GM19397 (cell line): ENCODE measurements at regions not wholly inside any gene's neighbourhood (a gene's known extent, or its start where the extent isn't known, plus 50 kb on each side); places are given as distances from the start of the nearest gene placed in this dataset.
A peak's percentile ranks its signal among the peaks of the same experiment; 100 is the strongest.

ENCODE experiments used
- ATAC-seq: cut with Tn5 transposase; IDR thresholded peaks from one replicate; pipeline ENCODE4 v1.9.1; 2021; ENCODE audit warnings: mild to moderate bottlenecking, moderate library complexity; ENCODE audit not compliant: unreplicated experiment

DNA sequence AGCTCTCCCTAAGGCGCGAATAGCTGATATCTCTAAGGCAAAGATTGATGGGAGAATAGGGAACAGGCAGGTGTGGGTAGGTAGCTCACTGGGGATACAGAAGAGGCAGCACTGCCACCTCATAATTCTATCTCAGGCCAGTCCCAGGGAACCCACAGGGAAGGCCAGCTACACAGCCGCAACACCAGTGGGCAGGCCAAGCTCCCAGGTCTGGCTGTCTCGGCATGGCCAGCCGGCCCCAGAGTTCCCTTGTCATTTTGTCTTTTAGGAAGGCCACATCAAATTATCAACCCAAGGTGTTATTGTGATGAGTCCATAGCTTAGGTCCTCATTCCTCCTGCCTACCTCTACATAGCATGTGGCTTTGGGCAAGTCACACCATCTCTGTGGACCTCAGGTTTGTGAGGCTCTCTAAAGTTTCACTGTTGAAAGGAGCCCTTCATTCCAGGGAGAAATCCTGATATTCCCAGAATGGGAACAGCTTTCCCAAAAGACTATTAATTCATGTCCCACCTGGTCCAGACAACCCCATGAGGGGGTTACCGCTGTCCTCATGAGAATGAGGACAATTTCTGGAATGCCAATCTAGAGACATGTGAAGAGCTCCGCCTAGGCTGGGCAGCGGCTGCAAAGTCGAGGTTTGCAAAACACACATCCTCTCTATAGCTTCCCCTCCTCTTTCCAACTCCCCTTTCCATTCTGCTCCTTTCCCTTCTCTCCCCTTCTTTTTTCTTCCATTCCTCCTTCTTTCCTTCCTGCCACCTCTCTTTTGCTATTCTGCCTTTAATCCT, 287.1 kb upstream of the ID2 start:
- ATAC-seq: no peak

DNA sequence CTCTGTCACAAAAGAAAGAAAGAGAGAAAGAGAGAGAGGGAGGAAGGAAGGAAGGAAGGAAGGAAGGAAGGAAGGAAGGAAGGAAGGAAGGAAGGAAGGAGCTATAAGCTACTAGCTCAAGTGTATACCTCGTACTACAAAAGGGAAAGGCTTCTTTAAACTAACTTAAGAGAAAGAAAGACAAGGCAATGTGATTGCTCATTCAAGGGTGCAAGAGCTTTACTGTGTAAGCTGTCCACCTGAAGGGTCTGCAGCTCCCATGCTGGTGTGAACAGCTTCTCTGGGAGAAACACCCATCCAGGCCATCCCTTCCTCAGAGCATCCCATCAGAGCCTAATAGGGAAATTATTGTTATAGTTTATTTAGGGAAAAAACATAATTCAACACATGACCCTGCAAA, 286.1 kb upstream of the ID2 start:
- ATAC-seq: no peak

DNA sequence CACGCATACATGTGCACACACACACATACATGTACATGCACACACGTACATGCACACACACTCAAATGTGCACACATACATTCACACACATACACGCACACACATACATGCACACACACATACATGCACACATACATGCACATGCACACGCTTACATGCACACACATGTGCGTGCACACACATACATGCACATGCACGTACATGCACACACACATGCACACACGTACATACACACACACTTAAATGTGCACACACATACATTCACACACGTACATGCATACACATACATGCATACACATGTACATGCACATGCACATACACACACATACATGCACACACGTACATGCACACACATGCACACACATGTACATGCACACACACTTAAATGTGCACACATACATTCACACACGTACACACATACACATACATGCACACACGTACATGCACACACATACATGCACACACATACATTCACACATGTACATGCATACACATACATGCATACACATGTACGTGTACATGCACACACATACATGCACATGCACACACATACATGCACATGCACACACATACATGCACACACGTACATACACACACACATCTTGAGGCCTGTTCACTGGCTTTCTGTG, 283.7 kb upstream of the ID2 start:
- ATAC-seq: no peak

DNA sequence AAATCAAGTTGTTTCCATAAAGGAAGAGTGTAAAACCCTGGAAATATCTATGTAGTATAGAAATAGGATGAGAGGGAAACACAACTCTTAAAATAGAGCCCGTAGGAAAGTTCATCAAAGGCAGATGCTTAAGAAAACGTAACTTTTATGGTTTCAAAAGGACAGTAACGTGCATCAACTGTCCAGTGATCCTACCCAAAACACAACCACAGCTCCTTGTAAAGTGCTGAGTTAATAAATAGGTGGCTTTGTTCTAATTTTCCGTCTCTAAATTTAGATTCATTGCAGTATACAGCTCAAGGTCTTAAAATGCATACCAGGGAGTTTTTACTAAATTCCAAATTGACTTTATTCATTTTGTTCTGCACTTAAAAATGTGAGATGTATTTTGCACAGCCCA, 282.1 kb upstream of the ID2 start:
- ATAC-seq: no peak

DNA sequence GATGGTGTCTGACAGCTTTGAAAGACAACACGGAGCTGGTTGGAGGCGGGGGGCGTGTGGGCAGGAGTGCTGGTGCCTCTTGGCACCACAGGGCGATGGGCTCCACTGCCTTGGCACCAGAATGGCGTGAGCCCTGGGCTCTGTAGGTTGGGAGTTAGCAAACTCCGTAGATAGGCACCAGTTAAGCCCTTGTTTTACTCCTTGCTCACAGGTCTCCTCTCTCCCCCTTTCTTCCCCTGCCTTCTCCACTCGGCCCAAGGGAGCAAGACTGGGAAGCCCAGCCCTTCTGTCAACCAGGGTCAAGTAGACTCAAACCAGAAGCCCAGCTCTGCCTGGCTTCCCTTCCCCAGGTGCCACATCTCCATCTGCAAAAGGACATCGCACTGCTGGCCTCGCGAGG, 281.7 kb upstream of the ID2 start:
- ATAC-seq: no peak

DNA sequence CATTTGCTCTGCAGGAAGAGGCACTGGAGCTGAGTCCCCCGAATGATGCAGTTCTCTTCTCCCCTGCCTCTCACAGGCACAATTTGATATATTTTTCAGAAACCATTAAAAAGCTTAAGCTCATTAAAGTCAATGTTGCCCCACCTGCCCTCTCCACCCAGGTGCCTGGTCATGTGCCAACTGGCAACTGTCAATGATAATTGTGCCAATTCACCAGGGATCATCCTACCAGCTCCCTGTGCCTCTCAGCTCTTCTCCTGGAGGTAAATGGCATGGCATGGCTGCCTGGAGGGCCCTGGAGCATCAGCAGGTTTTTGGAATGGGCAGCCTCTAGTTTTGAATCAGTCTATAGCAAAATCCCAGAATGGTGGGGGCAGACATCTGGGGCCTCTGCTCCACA, 279.6 kb upstream of the ID2 start:
- no peak for ATAC-seq

DNA sequence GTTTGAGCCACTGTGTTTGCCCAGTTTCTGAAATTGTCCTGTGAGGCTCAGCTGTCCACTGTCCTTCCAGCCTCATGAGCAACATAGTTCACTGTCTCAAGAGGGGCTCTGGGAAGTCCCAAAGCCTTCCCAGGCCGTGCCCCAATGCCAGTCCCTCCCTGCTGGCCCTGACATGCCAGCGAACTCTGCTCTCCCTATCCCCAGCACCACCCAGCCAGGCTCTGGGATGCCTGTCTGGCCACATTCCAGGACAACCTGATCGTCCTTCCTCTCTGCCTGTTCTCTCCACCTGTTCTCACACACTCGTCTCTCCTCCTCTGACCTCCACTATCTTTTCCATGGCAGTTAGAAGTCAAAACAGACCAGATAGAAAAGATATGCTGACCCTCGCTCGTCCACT, 278.0 kb upstream of the ID2 start:
- no peak for ATAC-seq

DNA sequence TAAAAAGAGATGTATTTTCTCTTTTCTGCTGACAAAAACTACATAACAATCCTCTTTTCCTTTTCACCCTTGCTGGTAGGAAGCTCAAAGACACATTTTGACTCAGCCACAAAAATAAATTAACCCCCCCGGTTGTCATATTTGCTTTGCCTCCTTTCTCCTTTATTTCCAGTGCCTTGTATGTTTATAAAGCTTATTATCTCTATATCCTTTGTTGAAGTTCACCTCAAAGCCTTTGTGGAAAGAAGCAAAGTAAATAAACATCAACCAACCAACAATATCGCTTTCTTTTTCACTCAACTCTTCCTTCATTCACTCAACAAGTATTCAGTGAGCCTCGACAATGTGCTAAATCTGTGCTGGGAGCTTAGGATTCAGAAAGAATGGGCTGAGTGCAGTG, 276.5 kb upstream of the ID2 start:
- ATAC-seq: no peak

DNA sequence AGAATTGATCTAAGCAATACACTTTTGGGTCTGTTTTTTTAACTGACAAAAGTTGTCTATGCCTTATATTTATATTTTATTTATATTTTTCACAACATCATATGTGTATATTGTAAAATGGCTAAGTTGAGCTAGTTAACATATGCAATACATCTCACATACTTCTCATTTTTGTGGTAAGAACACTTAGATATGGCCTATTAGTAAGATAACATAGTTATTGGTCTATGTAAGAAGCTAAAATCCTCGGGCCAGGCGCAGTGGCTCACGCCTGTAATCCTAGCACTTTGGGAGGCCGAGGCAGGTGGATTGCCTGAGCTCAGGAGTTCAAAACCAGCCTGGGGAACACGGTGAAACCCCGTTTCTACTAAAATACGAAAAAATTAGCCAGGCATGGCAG, 275.6 kb upstream of the ID2 start:
- ATAC-seq: no peak

DNA sequence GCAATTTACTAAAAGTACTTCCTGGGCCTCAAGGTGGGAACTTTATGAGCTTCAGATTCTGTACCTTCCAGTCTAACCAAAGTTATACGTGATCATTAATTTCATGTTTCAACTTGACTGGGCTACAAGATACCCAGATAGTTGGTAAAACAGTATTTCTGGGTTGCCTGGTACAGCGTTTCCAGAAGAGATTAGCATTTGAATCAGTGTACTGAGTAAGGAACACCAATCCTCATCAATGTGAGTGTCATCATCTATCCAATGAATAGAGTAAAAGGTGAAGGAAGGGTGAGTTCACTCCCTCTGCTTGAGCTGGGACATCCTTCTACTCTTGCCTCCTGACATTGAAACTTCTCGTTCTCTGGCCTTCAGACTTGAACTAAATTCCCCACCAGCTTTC, 274.5 kb upstream of the ID2 start:
- ATAC-seq: no peak

DNA sequence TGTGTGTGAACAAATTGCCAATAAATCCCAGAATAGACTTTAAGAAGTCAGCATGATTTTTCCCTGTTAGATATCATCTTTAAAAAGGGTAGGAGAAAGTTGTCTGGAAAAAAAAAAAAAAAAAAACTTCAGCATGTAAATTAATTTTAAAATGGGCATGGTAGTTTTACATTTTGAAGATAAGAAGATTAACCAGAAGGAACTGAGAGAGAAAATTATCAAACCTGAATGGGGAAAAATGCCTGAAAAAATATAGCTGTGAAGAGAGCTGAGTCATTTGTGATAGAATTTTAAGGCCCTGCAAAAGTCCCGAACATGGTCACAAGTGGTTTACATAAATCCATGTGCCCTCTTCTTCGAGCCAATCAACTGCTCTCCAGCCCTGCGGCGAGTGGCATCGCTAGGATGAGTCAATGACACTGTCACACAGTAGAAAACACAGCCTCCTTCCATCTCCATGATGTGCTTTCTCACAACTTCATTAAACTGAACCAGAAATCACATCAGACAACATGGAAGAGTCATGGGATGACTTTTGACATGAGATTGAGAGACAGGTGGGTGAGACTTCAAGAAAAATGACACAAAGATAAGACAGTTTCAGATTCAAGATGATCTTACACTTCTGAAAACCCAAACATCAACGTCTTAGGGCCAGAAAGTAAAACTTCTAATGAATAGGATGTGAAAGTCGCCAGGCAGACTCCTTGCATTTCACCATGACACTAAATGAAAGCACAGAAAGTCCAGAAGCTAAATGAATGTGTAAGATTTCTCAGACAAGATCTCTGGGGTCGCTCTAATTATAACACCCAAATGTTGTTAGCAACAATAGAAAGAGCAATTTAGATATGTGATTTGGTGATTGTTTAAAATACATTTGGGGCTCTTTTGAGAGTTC, 273.0 kb upstream of the ID2 start:
- peak; percentile 84 for ATAC-seq

DNA sequence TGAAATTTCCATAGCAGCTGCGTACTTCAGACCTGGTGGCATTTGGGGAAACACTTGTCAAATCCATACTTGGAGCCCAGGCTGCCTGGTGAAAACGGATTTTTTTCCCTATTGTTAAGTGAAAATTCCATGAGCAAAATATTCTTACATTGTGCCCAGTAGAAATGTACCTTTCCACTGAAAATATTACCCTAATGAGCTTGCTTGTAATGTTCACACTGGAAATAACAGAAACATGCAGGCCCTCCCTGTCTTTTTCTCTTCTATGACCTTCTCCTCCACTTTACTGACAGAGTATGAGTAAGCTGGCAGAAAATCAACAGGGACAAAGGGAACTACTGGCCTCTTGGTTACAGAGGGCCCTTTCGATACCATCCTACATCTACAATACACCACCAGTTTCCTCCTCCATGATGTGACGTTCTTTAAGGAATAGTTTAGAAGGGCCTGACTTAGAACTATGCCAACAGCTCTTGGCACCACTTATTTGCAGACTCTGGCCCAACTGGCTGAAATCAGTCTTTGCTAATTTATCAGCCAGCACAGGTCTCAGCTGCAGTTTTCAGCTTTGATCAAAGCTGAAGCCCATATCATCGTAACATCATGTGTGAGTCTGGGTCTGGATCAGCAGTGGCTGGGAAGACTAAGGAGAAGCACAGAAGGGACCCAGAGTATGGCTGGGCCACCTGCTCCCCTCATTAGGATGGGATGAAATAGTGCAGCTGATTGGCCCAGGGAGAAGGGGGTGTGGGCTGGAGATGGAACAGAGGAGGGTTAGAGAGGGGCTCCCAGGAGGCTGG, 272.2 kb upstream of the ID2 start:
- no peak for ATAC-seq

DNA sequence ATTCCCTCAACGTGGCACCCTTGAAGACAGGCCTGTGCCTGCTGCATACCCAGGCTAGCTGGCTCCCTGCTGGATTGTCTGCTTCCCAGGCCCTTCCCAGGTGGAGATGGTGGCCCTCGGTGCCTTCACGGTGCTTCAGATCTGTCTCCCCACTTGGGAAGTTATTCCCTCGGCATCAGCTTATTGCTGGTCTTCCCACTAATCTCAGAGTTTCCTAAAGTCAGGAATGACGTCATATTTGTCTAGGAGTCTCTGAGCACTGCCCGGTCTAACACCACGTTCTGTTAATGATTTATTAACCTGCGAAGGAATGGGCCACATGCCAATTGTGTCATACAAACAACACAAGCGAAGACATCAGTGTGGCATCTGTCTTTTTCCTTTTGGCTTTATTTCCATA, 269.8 kb upstream of the ID2 start:
- no peak for ATAC-seq

DNA sequence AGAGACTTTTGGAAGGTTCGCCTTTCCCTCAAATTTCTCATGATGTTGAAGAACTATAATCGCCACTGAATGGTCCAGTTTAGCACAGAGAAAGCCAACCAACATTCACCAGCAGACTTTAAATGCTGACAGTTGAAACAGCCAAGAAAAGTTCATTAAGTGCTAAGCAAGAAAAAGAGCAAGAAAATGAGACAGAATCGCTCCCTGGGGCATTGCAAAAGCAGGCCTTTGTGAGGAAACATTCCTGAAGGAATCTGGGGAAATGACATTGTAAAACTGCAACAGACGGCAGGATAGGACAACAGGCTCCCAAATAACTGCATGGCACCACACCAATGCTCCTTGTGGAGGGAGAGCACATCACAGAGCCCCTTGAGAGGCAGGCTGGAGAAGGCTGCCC, 269.3 kb upstream of the ID2 start:
- no peak for ATAC-seq

DNA sequence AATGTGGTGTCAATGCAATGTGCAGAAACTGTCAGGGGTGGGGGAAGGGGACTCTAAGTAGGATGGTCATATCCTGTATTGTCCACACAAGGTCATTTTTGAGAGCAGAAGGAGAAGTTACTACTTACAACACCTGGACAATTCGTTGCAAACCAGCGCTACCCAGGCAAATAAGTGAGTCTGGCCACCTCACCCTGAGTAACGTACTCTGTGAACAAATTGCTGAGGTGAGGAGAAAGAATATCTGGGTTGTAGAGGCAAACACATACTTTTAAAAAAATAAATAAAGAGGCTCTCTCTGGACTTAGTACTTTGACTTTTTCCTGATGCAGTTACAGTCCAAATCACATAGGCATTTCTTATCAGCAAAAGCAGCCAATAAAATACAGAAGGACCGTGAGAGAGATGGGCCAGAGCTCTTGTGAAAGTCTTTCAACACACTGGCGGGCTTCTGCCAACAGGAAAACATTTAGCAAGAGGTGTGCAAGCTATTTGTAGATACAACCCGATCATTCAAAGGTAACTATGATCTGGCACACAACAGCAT, 268.2 kb upstream of the ID2 start:
- ATAC-seq: no peak

DNA sequence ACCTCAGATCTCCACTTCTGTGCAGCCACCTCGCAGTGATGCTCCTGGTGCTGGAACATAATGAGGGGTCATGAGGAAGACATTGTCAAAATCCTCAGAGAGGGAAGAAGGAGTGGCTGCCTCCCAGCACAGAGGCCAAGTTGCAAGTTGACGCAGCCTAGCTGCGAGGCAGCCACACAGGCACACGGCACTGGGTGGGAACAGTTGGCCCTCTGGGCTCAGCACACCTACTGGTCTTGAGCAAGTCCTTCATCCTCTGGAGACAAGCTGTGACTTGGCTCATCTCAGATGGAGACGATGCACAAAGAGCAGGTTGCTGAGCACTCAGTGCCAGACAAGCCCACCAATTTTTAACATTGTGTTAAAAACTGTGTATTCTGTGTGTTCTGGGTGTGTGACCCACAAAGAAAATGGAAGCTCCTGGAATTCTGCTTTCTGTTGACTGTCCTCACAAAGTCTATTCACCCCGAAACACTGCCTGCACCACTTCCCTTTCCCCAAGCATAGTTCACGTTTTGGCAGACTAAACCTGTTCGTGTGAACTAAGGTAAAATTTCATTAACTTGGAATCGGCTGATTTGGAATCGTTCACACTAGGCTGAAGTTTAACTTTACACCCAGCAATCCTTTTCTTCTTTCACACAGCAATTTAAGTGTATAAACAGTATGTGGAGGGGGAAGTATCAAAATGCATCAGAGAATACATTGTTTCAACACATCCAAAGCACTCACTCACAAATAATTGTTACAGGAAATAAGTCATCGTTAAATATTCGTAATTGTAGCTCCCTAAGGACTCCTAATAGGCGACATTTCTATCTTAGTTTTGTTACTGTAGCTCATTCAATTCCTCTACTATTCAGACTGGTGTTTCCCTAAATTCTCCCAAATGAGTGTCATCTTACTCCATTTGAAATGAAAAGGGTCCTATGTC, 266.6 kb upstream of the ID2 start:
- no peak for ATAC-seq

DNA sequence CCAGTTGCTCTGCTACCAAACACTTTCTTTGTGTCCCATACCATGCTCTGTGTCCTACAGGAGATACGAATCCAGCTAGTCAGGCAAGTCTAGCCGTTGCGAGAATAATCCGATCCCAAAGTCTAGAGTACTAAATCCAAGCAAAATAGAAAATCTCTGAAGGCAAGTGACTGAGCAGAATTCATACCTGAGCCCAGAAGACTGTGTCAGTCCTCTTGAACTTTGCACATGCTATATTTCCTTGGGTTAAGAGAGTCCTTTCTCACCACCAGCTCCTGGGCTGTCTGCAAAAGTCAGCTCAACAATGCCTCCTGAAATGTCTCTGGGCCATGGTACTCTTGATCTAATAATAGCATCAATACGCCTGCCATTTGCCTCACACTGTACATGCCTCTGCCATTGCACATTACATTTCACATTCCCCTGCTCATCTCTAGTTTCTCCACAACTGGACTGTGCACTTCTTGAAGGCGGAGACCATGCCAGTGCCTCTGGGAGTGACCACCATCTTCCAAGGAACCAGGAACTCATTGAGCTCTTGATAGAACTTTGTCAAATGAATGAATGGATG, 265.8 kb upstream of the ID2 start:
- no peak for ATAC-seq

DNA sequence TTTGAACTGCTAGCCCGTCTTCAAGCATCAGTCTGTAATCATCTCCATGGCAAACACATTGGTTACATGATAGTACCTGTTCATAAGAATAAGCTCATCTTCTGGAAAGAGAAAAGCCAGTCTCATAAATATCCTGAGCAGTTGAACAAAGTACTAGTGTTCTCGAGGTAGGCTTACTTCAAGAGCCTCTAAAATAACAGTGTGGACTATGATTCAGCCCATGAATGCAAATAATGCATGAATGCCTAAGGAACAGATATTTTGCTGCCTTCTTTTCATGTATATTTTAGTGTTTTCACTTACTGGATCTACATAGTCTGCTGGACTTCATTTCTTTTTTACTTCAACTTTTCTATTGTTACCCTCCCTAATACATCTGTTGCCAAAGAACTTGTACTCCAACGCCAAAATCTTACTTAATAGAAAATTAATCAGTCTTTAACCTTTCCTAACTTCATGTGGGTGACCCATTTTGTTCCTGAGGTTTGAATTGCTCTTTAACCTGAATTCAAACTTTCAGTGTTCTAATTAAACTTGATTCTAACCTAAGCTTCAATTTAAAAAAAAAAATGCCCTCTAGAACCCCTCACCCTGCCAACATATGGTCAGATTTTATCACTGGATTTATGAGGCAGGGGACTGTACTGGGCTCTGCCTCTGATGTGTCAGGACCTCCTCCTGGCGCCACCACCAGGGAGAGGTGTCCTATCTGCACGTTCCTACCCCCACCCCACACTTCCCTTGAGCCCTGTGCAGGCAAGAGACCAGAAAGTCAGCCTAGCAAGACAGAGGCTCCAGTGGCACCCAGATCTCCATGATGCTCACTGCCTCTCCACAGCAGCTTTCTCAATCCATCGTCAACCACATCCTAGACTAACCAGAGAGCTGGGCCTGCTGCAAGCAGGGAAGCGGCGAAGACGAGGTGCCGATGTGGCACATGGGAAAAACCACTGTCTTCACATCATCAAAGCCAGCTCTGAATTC, 264.7 kb upstream of the ID2 start:
- ATAC-seq: no peak
